ENCODE measurements at regions not wholly inside any gene's neighbourhood (a gene's known extent, or its start where the extent isn't known, plus 50 kb on each side); places are given as distances from the start of the nearest gene placed in this dataset.

DNA sequence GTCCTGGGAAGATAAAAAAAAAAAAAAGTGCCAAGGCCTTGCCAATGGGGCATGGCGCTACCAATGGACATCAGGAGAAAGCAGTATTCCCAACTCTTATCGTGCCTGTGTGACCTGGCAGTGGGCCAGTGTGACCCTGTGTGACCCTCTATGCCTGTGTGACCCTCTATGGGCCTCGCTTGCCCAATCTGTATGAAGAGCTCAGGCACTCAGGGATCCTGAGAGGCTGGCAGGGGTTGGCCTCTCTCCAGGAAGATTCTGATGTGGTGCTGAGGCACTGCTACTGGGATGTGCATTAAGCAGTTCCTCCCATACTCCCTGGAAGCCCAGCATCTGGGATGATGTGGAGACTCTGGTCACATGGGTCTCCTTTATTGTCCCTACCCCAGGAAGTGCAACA, 179.2 kb downstream of the MACROH2A1 start:
- DNase-seq (ENCODE audit: low read depth in 2 of 2) = no peak

- no peak for DNase-seq (ENCODE audit: low read depth in 2 of 2)
Observed at GRCh38 chr5:135218790-135219568, 180.1 kb downstream of the MACROH2A1 start.

DNA sequence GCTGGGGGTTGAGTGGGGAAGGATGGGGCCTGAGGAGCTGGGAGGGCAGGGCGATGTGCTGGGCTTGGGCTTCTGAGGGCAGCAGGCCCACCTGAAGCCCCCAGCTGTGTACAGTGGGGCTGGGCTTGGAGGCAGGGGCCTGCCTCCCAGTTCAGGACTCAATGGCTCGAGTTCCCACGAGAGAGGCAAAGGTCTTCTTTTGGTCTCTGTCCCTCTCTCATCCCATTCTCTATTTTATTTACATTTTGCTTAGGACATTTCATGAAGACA, 180.6 kb downstream of the MACROH2A1 start:
- DNase-seq (ENCODE audit: low read depth in 2 of 2) = no peak

DNA sequence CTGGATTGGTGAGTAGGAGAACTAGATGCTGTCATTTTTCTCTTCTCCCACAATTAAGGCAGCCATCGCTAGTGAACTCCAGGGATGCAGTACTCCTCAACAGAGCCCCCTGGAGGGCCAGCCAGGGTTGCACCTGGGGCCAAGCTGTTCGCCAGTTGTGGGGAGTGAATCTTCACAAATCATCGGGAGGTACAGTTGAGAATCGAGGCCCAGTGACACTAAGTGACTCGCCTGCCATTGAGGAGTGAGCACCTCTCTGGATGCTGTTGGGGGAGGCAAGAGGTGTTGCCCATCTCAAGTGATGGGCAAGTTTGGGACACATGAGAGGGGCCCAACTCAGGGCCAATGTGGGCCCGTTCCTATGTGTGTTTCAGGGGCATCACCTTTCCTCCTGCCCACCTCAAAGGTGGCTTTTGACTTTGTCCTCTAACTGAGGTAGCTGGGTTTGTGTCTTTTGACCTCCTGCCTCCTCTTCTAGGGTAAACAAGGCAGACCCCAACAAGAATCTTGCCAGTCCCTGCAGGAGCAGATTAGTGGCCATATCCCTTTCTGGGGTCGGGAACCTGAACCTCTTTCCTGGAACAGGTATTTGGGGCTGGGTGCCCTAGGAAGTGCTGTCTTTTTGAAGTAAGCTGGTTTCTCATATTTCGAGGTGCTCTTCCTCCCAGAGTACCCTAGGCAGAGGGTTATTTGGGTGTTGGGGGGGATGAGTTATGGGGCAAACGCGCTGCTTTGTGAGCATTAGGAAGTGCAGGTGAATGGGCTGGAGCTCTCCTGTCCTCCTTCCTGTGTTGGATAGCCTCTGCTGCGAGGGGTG, 181.2 kb downstream of the MACROH2A1 start:
- DNase-seq (ENCODE audit: low read depth in 2 of 2) = no peak

GRCh38 chr5:135216471-135217343, 182.3 kb downstream of the MACROH2A1 start:
- no peak for DNase-seq (ENCODE audit: low read depth in 2 of 2)

DNA sequence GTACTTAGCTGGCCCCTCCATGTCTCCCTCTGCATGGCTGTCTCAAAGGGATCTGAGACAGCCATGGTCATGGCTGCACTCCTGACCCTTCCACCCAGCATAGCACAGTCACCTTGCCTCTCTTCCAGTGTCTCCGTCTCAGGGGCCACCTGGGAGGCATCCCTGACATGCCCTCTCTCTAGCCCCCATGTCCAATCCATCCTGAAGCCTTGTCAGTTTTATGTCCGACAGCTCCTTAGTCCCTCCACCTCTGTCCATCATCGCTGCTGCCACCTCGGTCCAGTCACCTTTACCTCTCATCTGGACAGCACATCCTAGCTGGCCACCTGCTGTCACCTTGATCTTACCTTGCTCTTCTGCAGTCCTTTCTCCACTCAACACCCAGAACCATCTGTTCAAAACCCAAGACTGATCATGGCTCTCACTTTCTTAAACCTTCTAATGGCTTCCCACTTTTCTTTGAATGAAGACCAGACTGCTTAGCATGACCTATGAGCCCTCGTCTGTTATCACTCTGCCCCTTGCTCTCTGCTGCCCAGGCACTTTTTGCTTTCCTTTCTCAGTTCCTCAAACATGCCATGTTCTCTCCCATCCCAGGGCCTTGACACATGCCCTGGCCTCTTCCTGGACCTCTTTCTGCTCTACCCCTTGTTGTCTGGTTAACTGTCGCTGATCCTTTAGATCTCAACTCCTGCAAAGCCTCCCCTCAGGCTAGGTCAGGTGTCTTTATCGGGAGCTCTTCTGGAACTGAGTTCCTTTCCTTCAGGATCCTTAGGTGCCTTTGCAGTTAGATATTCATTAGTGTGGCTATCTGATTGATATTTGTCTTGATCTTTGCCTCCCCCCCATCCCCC, 181.8 kb upstream of the PITX1 start:
- no peak for DNase-seq (ENCODE audit: low read depth in 2 of 2)

DNA sequence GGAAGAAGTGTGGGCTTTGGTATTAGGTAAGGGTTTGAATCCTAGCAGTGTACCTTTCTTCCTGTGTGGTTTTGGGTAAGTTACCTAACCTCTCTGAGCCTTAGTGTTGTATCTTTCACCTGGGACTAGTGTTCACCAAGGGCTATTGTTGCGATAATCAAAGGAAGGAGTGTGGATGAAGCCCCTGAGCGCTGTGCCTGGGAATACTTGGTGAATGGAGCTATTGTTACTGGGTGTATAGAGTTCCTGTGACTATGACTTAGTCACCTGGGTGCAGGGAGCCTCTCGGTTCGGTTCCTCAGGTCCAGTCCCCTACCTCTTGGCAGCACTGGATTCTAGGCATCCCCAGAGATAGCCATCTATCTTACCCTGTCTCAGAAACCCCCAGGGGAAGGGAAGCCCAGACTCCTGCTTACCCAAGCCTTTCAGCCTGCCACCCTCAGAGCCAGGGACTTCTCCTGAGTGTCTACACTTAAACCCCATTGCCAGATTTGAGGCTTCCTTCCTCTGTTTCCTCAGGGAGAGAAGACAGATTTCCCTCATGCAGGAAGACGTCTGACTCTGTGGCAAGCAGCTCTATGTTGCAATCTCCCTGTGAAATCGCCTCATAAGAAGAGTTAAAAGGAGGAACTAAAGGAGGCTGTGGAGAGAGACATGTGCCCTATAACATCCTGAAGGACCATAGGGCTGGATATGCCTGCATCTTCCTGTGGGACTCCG, 181.0 kb upstream of the PITX1 start:
- no peak for DNase-seq (ENCODE audit: low read depth in 2 of 2)

GRCh38 chr5:135213466-135214239, 179.6 kb upstream of the PITX1 start:
- DNase-seq (ENCODE audit: low read depth in 2 of 2) = no peak

- DNase-seq (ENCODE audit: low read depth in 2 of 2) = no peak
Observed at GRCh38 chr5:135213027-135213386, 179.0 kb upstream of the PITX1 start.

- DNase-seq (ENCODE audit: low read depth in 2 of 2) = no peak
Observed at GRCh38 chr5:135212361-135213026, 178.5 kb upstream of the PITX1 start.

DNA sequence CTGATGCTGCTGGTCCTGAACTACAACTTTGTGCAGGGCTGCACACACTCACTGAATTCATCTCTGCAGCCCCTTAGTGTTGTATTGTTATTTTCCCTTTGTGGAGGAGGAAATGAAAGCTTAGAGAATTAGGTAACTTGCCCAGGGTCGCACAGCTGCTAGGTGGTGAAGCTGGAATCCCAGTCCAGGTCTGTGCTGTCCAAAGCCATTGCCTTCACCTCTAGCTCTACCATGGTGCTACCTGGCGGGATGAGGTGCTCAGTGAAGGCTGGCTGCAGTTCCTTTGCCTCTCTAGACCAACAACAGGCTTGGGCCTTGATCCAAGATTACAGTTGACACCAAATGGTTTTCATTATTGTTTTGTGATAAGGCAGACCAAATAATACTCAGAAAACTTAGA, 177.8 kb upstream of the PITX1 start:
- DNase-seq (ENCODE audit: low read depth in 2 of 2) = no peak

DNA sequence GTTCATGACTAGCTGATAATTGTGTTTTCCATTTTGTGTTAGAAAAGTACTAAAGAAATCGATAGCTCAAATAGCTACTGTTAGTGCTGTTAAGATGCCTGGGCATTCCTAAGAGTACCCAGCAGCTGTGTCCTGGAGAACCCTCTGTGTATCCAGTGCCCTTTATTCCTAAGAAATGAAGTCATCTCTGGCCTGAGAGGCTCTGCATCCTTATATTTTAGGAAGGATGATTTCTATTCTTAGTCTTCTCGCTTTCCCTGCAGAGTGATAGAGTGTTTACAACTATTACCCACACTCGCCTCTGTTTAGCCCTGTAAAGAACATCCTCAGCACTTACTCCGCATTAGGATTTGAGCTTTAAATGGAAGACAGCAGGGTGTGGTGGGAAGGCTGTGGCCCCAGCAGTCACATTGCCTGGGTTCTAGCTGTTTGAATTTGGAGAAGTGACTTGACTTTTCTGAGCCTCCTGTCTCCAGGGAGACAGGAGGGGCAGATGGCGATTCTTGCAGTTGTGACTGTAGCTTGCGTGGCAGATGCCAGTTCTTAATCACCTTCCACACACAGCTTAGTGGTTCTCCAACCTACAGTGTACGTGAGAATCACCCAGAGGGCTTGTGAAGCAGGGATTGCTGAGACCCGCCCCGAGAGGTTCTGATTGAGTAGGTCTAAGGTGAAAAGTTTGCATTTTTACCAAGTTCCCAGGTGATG, 177.2 kb upstream of the PITX1 start:
- no peak for DNase-seq (ENCODE audit: low read depth in 2 of 2)

DNA sequence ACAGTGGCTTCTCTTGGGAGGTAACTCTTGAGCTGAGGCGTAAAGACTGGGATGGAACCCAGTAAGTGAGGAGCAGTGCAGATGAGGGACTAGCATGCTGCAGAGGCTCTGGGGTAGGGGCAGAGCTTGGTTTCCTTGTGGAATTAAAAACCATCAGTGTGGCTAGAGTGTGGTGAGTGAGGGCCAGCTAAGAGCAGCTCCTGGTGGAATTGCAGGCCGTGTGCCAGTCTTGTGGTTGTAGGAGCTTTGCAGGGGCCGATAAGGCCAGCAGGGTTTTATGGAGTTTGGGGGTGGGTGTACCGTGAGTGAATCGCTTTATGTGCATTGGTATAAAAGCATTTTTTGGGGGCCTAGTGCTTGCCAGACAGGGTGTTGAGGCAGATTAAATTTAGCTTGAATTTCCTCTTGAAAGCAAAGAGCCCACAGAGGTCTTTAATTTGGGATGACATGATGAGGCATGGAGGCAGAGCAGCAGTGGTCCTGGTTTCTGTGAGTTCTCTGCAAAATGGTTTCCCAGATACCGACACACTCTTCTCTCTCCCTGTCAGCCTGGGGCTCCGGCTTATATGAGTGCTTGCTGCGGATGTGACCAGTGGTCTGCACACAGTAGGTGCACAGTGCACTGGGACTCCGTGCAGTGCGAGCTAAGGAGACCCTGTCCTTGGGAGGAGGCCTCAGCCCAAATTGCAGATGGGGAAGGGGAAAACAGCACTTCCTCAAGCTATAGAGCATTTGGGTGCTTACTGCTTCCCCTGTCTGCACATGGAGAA, 176.4 kb upstream of the PITX1 start:
- no peak for DNase-seq (ENCODE audit: low read depth in 2 of 2)

DNA sequence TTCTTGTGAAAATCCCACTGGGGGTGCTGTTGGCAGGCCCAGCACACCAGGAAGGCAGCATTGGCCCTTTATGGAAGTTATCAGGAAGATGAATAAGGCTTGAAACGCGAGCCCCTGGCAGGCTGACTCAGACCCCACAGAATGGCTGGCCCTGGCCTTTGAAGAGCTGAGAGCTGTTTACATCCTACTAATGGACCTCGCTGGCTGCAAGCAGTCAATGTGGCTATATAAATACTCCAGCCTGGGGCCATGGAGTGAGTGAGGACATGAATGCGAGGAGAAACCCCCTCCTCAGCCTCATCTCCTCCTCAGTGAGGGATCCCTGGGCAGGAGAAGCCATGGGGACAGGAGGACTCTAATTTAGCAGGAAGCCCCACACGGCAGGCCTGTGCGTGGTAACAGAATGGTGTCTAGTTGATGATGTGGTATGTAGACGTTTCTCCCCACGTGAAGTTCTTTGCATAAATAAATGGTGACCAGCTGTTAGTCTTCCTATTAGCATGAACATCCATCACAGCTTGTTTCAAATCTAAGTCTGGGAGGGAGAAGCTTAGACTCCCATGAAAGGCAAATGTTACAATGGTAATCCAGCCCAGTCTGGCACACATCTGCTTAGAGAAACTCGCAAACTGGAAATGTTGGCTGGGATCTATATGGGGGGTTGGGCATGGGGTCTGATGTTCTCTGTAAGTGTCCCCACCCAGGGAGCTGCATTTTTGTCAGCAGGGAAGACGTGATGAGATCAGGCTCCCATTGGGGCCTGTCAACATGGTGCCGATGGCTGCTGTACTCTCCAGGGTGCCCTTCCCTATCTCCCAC, 175.1 kb upstream of the PITX1 start:
- DNase-seq (ENCODE audit: low read depth in 2 of 2) = no peak

- DNase-seq (ENCODE audit: low read depth in 2 of 2) = no peak
Observed at GRCh38 chr5:135208555-135208902, 174.5 kb upstream of the PITX1 start.

GRCh38 chr5:135207866-135208265, 173.8 kb upstream of the PITX1 start:
- no peak for DNase-seq (ENCODE audit: low read depth in 2 of 2)

DNA sequence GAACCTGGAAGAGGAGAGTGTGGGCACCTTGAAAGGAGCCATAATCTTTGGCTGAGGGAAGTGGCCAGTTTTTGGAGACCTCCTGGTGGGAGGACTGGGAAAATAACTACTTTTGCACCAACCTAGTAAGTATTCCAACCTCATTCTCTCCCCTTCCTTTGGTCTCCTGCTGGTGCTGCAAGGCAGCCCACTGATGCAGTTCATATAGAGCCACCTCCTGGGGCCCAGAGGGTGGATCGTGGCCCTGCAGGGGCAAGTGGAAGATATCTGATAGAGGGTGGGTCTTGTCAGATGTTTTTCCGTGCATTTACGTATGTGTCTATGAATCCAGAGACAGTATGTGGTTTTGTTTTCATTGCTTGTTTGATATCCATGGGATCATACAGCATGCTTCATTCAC, 172.8 kb upstream of the PITX1 start:
- DNase-seq (ENCODE audit: low read depth in 2 of 2) = no peak
